ENCODE measurements at regions not wholly inside any gene's neighbourhood (a gene's known extent, or its start where the extent isn't known, plus 50 kb on each side); places are given as distances from the start of the nearest gene placed in this dataset.
"Not testable (repeated sequence)": the region's sequence is repeated elsewhere in the genome, so short reads cannot be mapped to it uniquely, and the experiment has no call there.

DNA sequence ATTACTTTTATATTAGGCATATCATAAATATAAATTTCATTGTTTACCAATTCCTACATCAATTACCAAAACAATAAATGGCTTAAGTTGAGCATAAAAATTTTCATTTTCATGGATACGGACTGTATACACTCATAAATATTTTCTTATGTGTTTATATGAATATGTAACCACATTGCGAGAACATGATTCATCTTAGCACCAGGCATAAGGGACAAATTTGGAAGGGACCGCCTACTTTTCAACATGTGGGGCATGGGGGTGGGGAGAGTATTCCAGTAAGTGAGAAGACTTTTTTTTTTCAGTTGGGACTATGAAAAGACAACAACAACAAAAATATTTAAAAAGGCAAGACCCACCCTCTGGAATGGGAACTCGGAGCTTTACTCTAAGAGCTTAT is 296.1 kb downstream of the RAB38 start:
- in situ Hi-C loops (cut with MboI; ENCODE audit: low sequenced_read_pairs): no loop called here

DNA sequence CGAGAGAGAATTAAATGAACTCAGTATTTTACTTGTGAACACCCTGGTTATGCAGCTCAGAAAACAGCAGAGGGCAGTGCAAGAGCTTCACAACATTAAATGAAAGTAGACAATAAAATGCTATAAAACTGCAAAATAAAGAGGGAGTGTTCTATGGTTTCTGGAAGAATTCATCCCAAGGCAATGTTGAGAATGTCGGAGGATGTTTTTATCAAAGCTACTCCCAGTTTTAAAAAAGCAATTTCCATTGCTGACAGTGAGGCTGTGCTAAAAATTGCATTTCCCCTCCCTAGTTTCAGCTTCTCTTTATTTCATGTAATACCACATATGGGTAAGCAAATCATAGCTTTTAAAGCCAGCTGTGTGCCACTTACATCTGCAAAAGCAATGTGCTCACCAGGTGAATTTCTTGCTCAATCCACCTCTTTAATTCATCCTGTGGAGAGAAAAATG is 296.8 kb downstream of the RAB38 start:
- in situ Hi-C loops (cut with MboI; ENCODE audit: low sequenced_read_pairs): no loop called here

DNA sequence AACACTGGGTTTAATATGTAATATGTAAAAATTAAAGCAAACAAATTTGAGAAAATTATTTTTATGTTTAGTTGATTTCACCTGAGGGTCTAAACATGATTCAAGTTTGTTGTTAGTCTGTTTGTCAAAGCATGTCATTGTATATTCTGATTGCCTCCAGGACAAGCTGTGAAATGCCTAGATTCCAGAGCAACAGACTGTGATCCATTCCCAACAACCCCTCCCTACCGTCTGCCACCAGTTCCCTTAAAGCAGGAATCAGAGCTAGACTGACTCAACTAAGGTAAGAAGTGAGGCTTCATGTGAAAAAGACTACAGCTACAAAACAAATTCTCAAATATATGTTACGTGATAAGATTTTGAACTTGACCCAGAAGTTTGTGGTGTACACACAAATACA is 304.2 kb downstream of the RAB38 start:
- in situ Hi-C loops (cut with MboI; ENCODE audit: low sequenced_read_pairs): no loop called here

DNA sequence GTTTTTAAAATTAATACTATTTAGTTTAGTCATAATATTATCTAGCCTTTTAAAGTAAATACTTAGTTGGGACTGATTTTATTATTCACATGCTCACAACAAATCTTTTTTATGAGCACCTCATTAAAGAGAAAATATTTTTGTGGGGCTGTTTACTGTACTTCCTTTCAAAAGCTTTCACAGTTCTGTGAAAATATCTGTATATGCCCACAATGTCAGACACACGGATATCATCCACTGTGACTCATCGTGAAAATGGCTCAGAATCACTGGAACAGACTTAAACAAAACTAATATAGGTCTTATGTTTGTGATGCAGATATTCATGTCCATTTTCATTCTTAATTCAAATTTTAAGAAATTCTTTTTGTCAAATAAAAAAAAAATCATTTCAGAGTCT is 305.2 kb downstream of the RAB38 start:
- in situ Hi-C loops (cut with MboI; ENCODE audit: low sequenced_read_pairs): no loop called here

DNA sequence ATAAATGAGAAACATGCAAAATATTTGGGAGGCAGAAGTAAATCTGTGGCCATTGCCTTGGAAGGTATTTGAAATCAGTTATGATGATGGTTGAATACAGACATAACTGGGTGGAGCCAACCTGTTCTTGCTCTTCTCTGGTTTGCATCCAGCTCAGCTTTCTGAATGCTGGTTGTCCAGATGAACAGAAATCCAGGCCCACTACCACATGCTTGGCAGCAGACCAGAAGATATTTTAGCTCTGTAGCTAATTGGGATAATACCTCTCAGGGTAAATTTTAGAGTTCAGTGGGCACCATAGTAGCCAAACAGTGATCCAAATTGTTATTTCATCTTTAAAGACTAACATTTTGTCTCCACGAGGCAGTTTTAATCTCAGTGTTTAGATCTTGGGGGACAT is 308.3 kb downstream of the RAB38 start:
- in situ Hi-C loops (cut with MboI; ENCODE audit: low sequenced_read_pairs): no loop called here

DNA sequence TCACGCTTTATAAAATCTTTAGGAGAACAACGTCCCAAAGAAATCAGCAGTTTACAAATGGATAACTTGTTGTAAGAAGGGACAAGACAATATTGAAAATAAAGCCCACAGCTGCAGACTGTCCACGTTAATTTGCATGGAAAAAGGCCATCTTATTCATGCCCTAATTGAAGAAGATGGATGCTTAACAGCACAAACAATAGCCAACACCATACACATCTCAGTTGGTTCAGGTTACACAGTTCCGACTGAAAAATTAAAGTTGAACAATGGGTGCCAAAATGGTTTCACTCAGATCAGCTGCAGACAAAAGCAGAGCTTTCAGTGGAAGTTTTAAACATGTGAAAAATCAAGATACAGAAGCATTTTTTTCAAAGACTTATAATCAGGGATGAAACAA is 314.2 kb downstream of the RAB38 start:
- in situ Hi-C loops (cut with MboI; ENCODE audit: low sequenced_read_pairs): no loop called here

DNA sequence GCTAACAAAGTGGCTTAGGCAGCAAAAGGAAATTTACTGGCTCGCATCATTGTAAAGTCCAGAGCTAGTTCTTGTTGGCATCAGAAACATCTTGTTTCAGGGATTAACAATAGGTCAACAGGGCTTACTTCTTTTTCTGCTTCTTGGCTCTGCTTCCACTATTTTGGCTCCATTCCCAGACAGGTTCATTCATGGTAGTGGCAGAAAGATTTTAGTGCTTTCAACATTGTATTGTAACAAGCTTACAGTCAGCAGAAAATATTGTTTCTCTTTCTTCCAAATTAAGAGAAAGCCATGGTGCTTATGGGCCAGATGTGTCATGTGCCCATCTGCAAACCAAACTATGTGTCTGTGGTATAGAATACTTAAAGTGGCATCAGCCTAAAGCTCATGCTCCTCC is 315.6 kb downstream of the RAB38 start:
- in situ Hi-C loops (cut with MboI; ENCODE audit: low sequenced_read_pairs): no loop called here

DNA sequence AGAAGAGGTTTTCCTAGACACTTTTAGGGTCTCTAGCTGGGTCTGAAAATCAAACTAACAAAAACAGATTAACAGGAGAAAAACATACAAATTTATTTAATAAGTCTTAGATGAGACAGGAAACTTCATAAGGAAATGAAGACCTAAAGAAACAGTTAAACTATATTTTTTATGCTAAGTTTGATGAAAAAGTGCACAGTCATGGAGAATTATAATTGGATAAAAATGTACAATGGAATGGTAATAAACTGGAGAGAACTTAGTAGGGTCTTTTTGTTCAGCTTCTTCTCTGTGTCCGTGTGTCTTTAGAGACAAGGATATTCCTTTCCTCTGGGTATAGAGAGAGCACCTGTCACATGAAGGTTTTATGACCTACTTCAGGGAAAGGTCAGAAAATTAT is 323.4 kb downstream of the RAB38 start:
- in situ Hi-C loops (cut with MboI; ENCODE audit: low sequenced_read_pairs): no loop called here

DNA sequence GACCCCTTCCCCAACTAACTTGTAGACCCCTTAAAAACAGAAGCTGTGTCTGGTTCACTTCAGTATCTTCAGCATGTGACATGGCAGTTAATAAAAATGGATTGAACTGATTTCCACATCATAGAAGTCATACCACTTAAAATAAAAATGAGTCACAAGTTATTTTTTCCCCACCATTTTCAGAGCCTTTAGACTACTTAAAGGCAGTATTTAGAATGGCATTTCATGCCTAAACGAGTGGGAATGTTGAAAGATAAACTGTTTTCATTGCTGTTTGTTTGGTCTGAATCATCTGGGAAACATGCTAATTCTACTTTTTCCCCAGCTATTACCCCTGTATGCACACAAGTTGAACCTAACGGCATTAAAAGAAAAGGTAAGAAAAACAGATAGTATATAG is 324.0 kb downstream of the RAB38 start:
- in situ Hi-C loops (cut with MboI; ENCODE audit: low sequenced_read_pairs): no loop called here

DNA sequence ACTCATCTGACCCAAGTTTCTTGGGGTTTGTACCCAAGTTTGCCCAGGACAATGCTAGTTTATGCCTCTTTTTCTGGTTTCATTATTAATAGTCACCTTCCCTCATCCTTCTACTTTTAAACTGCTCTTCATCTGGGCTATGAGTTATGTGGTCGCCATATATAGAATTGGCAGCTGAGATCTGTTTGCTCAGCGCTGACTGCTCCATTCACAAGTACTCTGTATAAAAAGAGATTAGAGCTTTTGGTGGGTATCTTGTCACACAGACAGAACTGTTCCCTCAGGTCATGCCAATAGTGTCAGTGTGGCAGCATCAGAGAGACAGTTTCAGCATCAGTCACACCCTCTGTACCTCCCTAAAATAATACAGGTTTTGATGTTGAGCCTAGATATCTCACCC is 326.0 kb downstream of the RAB38 start:
- in situ Hi-C loops (cut with MboI; ENCODE audit: low sequenced_read_pairs): no loop called here

DNA sequence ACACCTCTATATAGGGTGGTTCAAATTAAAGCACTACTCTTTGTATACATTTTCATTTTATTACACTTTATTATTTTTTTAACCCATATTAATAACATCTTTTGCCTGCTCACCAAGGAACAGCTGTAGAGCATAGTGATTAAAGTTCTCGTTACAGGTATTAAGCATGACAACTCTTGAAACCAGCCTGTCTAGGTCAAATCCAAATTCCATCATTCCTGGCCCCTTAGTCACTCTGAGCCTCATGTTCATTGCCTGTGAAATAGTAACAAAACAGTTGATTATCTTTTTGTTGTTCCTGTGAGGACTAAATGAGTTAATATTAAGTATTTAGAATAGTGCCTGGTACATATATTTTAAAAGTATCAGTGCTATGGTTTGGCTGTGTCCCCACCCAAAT is 334.5 kb downstream of the RAB38 start:
- in situ Hi-C loops (cut with MboI; ENCODE audit: low sequenced_read_pairs): no loop called here

DNA sequence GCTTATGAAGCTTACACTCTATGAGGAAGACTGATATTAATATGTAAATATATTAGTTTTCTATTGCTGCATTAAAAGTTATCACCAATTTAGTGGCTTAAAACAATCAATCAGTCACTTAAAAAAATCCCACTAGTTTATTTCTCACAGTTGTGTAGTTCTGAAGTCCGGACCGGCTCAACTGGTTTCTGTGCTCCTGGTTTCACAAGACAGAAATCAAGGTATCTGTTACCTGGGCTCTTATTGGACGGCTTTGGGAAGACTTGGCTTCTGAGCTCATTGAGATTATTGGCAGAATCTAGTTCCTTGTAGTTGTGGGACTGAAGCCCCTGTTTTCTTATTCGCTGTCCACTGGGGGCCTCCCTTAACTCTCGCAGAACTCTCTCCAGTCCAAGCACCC is 343.0 kb downstream of the RAB38 start:
- in situ Hi-C loops (cut with MboI; ENCODE audit: low sequenced_read_pairs): no loop called here

DNA sequence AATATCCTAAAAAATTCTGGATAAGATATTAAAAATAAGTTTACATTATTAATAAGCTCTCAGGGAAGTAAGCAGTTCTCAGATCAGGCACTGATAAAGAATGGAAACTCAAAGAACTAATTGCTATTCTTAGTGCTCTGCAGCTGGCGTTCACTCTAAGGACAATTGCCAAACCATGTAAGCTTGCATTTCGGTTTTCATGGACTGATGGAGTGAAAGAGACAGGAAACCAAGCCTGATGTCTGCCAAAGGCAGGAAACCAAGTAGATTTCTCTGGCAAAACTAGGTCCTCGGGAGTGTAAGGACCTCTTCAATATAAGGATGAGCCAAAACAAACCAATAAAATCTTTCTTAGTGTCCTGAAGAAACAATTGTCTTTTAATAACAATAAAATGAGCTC is 355.2 kb downstream of the RAB38 start:
- in situ Hi-C loops (cut with MboI; ENCODE audit: low sequenced_read_pairs): no loop called here

DNA sequence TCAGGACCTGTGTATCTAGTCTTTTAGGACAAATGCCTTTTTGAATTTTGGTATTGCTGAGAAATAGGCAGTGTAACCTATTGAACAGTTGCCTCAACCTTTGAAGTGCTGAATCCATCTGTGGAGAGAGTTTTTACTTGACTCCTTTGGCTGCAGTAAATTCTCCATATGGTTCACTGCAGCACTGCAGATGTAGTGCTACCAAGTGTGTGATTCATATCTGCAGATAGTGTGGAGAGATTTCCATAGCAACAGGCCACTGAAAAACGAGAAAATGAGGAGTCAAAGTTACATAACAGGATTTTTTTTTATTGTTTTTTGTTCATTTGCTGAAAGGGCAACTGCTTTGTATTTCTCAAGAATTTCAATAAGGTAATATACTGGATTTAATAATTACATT is 356.1 kb downstream of the RAB38 start:
- in situ Hi-C loops (cut with MboI; ENCODE audit: low sequenced_read_pairs): no loop called here

DNA sequence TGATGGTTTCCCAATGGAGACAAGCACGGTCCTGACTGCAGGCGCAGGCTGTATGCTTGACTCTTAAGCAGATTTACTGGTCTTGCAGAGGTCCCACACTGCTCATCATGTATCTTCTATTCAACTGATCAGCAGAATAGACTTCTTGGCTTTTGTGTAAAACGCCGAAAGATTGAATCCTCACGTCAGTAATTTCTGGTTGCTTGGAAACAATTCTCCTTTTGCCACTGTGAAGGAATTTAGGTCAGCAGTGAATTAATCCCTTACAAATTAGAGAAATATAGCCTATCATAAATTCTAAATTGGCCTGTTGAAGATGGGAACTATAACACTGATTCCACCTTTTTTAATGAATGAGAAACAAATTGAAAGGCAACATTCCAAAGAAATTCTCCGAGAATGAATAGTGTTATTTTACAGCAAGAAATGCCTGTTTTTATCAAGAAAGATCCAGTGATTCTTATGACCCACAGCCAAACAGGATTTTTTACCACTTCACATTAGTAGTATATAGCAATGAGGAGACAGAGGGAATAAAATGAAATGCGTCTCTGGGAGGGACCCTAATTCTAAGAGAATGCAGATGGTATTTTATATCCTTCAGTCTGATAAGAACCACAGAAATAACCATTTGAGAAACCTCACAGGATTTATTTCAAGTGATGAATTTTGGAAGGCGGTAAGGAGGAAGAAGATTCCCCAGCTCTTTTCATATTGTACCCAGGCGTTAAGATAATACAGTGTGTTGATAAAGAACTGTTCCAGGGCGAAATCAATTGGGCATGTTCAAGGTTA is 362.5 kb downstream of the RAB38 start:
- in situ Hi-C loops (cut with MboI; ENCODE audit: low sequenced_read_pairs): no loop called here

DNA sequence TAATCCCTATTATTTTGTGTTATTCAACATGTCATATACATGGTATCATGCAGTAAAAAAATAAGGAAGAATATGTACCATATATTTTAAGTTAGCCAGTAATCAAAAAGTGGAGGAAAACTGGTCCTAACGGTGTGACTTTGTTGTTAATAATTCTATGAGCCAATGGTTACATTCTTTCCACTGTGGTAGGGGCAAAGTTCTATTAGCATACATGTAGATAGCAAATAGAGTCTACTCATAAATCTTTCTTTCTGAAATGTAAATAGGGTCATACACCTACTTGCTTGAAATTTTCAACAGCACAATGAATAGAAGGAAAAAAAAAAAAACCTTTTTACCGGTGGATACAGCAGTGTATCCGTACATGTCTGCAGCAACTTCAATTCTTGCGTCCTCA is 364.8 kb downstream of the RAB38 start:
- in situ Hi-C loops (cut with MboI; ENCODE audit: low sequenced_read_pairs): no loop called here

DNA sequence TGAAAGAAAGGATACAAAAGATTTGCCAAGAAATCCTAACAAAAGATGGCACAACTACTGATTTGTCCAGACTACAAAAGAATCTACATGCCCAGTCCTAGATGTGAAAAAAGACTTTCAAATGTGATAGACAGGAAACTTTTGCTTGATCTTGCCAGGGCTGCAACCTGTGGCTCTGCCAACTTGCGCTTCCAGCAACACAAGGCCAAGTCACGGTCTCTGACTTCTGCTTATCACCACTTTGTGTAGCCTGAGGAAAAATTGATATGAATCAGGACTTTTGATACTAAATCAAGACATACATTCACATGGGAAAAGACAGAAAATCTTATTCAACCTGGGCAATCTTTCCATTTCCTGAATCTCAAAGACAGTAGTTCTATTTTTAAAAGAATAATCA is 366.0 kb downstream of the RAB38 start:
- in situ Hi-C loops (cut with MboI; ENCODE audit: low sequenced_read_pairs): no loop called here

DNA sequence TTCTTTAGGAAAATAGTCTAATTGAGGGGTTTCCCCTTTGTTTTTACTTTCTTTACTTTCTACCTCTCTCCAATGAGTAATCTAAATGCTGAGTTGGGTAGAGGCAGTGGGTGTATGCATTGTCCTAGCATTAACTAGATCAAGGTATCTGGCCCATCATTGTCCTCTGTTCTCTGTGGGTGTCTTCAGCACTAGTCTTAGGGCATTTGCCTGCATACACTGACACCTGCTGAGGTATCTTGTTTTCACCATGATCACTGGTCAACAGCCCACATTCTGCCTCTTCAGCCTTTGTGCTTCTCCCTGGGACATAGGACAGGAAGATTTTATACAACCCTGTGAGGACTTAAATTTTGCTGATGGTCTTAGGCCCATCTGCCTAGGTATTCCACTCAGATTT is 371.1 kb downstream of the RAB38 start:
- in situ Hi-C loops (cut with MboI; ENCODE audit: low sequenced_read_pairs): no loop called here

DNA sequence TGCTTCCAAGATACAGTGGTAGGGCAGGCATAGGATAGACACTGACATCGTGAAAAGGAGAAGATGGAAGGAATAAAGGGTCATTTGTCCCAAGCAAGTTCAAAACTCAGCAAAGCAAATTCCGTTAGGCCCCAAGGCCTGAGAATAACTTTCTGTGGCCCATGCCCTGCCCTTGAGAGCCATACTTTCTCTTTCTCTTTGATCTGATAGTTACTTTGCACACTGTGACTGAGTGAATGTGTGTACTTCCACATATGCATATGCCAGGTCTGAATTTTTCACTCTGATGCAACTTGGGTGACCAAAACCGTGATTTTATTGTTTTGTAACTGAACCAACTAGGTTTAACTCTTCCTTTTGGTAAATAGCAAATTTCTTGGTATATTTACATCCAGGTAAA is 371.5 kb downstream of the RAB38 start:
- in situ Hi-C loops (cut with MboI; ENCODE audit: low sequenced_read_pairs): no loop called here

DNA sequence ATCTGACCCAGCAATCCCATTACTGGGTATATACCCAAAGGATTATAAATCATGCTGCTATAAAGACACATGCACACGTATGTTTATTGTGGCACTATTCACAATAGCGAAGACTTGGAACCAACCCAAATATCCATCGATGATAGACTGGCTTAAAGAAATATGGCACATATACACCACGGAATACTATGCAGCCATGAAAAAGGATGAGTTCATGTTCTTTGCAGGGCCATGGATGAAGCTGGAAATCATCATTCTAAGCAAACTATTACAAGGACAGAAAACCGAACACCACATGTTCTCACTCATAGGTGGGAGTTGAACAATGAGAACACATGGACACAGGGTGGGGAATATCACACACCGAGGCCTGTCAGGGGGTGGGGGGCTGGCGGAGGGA is 390.4 kb downstream of the RAB38 start:
- in situ Hi-C loops (cut with MboI; ENCODE audit: low sequenced_read_pairs): not testable (repeated sequence)

DNA sequence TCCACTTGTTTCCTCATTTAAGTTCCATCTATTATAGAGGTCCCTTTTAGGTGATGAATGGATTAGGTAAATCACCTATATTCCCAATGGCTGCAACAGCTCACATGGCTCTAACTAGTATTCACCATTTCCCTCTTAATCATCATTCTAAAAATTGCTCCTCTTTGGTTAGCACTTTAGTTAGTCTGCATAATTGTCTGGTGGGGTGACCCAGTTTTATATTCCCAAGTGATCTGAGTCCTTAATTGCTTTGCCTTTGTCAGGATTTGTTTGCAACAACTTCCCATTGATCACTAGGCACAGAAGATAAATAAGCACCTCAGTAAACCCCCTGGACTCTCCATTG is 395.2 kb downstream of the RAB38 start:
- in situ Hi-C loops (cut with MboI; ENCODE audit: low sequenced_read_pairs): no loop called here

DNA sequence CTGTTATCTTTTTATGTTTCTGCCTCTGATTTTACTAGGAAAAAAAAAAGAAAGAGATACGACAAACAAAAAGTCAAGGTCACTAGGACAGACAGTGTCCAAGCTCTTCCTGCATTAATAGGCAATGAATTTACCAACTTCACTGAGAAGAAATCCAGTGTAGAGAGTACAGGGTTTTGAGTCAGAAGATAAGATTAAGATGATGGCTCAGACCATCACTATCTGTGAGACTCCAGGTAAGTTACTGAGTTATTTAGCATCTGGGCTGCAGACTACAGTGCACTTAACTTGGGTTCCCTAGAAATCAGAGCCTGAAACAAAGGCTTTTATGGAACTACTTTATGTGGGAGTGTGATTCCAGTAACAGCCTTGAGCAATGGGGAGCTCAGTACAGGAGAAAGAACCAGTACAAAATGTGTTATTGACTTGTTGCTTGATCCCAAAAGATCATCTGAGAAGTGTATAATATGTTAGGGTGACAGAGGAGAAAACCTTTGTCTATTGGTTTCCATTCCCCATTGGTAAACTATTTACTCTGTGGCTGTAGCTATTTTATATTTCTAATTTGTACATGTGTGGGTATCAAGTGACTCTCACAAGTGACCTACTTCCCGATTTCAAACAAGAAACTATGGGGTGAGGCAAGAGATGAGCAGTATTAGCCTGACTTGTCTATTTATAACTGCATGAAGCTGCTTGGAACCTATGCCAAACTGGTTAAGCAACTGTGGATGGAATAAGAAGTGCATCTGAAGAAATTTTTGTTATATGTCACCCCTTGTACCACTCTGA is 395.8 kb downstream of the RAB38 start:
- in situ Hi-C loops (cut with MboI; ENCODE audit: low sequenced_read_pairs): no loop called here

DNA sequence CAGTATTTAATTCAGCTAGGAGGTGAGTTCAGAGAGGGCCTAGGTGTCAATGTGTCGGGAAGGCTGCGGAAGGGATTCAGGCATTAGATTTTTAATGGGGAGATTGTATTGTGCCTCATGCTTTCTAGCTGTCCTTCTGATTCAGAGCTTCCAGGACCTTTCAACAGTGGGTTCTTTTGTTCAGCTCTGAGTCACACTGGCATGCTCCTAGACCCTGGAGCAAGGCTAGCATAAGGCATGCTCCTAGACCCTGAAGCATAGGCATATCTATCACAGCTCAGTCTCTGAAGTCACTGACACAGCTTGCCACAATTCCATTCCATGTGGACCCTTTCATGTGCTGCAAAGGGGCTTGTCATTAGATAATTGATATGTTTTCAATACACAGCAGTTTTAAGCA is 396.9 kb downstream of the RAB38 start:
- in situ Hi-C loops (cut with MboI; ENCODE audit: low sequenced_read_pairs): no loop called here

All from HL-60/S4 (cell line).